Kasumi-1 (cell line): ENCODE measurements at regions not wholly inside any gene's neighbourhood (a gene's known extent, or its start where the extent isn't known, plus 50 kb on each side); places are given as distances from the start of the nearest gene placed in this dataset.
A peak's percentile ranks its signal among the peaks of the same experiment; 100 is the strongest.
"Not testable (repeated sequence)": the region's sequence is repeated elsewhere in the genome, so short reads cannot be mapped to it uniquely, and the experiment has no call there.

Experiments
- DNase-seq, 2 experiments: peaks; one replicate each; lab custom pipeline; 2025; lab: John Stamatoyannopoulos, UW

DNA sequence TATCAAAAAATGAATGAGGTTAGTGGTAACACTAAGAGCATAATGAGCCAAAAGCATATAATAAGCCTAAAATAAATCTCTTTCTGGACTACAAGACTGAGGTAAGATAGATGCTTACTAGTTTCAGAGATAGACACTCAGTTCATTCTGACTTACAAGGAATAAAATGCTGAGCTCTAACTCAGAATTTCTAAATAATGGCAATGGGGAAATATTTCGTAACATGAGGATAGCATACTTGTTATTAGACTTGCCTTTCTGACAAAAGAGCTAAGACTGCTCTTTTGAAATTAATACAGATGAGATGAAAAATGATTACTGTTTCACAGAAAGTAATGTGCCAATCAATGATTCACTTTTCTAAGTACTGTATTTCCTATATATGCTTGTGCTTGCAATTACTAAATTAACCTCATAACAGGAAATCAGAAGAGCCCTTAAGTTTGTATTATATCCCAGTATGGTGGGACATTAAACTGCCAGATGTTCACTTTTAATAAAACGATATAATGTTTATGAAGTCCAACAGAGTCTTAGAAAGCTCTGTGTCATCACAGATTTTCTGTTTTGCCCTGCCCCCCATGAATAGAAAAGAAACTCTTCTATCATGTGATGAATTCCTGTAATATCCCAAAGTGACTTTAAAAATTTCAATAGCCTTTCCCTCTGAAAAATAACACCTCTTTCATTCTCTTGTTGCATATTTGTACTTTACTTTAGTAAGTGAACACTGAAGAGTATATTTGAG lies 2771.0 kb upstream of the PCDH20 start:
- no peak for DNase-seq

DNA sequence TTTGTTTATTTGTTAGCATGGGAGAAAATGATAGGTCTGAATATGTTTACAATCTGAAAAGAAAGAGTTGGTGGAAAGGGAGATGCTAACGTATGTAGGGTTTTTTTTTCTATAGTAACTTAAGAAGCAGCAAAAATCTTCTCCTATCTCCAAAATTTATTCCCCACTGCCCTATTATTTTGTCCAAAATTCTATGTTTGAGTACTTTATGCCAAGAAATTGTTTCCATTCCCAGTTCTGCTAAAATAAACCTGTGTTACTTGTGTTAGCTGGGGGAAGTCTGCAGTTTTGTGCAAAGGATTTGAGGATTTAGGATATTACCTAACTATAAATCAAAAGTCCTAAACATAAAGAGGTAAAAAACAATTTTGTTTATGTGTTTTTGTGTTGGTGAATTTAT lies 2770.4 kb upstream of the PCDH20 start:
- no peak for DNase-seq

DNA sequence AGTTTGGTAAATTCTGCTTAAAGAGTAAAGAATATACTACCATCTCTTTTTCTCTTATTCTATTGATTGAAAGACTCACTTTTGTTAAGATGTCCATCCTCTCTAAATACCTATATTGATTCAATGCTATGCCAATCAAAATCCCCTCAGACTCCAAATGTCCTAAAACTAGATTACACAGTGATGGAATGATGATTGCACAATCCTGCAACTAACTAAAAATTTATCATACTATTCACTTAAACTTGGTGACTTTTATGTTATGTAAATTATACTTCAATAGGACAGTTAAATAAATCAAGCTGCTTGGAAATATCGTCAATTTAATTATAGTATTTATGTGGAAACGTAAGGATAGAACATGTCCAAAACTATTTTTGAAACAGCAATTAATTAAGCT lies 2765.1 kb upstream of the PCDH20 start:
- DNase-seq = no peak

DNA sequence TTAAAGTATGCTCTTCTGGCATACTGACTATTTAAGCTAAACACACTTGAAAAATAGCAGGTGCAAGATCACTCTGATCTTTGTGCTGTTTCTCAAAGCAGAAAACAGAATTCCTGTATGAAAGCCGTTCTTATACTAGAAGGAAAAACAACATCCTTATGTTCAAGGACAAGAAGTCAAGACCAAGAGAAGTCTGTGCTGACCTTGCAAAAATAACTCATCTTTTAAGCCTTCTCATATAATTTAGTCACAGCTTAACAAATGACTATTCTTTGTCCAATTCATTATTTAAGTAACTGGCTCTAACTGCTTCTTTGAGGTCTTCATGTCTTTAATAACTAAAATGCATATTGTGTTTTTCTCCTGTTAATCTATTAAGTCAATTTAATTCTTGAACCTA lies 2750.2 kb upstream of the PCDH20 start:
- no peak for DNase-seq

DNA sequence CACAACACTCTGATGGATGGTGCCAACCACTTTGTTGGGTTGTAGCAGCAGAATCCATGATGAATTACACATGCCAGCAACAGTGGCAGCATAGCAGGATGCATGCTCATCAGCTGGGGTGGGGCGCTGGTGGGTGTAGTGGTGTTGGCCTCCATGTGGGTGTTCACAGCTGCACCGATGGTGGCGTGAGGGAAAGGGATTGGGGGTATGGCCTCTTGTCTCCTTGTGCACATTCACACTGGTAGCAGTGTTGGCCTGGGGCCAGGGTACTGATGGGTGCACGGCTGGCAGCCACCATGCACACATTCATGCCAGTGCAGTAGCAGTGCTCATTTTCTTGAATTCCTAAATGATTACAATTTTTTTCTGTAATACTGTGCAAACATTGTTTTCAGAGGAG lies 2748.8 kb upstream of the PCDH20 start:
- no peak for DNase-seq

DNA sequence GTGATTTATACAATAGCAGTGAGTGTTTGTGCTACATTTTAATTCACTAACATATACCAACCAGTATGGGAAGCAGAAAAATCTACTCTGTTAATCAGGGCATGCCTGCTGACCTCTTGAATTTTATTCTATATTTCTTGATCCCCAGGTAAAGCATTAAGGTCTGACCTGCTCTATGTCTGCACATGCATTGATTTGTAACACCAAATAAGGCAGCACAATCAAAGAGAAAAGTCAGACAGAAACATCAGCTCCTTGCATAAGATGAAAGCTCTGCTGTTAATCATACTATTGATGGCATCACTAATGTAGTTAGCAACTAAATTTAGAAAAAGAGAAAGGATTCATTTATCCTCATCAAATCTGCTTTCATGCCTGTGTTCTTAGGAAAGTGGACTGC lies 2744.8 kb upstream of the PCDH20 start:
- DNase-seq = no peak

DNA sequence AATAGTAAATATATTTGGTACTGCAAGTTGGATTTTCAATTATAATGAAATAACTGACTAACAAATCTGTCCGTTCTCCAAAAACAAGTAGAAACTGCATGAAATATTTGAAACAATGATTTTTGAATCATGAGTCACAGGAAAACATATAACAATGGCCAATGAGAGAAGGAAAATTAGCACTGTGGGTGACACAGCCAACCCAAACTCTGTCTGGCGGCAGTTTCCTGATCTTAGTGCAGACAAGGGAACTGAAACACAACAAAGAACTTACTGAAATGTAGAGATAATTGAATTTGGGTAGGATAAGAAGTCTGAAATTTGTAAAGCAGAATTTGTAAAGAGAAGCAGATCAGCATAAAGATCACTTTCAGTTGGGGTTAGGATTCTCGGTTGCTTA lies 2743.3 kb upstream of the PCDH20 start:
- no peak for DNase-seq

DNA sequence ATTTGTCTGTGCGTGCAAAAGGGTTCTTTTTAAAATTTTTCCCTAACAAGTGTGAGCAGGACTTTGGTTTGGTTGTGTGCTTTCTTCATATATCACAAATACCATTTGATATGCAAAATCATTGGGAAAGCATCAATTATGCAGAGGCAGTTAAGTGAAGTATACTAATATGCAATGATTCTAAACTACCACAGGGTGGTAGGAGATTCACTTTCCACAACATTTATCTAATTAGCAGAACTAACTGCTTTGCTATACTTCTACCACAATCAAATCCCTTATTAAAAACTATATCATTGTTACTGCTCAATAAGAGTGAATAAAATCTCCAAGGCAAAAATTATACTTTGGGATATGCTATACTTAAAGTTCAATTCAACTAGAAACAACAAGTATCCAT lies 2738.9 kb upstream of the PCDH20 start:
- peak; percentile 40 to 43 for DNase-seq

DNA sequence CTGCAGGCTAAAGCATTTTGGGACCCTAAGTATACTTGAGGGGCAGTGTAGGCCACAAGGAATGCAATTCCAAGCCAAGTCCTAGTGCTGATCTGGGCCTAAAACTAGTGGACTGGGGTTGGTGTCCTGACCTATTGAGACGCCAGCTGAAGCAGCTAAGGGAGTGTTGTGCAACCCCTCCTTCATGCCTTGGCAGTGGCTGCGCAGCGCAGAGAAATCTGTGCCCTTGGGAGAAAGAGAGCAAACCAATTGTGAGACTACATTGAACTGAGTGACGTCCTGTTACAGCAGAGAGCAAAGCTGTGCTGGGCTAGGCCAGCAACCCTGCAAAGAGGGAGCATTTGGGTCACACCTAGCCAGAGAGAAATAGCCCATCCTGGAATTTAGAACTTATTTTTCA lies 2715.0 kb upstream of the PCDH20 start:
- no peak for DNase-seq

DNA sequence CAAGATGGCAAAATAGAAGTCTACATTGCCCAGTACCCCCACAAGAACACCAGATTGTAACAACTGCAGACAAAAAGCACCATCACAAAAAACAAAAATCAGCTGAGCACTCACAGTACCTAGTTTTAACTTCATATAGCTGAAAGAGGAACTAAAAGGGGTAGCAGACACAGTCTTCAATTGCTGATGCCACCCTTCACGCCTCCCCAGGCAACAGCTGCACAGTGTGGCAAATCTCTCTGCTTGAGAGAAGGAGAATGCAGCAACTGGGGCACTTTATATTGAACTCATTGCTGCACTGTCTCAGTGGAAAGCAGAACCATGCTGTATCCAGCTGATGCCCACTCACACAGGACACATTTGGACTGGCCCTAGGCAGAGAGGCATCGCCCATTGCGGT lies 2714.5 kb upstream of the PCDH20 start:
- DNase-seq = peak; percentile 19 to 30

DNA sequence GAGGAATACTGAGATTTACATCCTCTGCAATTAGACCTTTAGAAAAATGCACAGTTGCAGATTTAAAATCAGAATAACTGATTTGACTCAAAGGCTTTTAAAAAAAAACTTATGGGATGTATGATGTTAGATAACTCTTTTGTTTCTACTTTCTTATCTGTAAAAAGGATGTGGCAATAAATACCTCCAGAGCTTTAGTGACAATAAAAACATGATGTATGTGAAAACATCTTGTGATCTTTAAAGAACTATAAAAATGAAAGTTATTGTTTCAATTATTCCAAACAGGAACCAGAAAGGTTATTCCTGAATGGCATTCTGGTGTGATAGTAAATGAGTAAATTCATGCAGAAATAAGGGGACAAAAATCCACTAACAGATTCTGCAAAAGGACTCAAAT lies 2712.2 kb upstream of the PCDH20 start:
- DNase-seq = no peak

DNA sequence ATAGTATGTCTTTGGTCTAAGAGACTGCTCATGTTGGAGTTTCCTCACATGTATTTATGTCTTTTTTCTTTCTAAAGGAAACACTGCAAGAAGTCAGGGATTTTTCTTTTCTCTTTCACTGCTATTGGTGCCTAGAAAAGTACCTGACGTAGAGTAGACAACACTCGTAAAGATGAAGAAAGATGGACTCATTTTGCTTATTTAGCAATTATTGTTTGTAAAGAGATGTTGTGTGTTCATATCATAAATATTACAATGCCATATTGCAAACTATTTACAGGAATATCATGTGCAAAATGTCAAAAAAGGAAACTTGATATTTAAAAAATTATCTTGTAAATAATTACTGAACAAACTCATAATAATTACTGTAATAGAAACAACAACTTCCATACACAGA lies 2711.5 kb upstream of the PCDH20 start:
- no peak for DNase-seq

DNA sequence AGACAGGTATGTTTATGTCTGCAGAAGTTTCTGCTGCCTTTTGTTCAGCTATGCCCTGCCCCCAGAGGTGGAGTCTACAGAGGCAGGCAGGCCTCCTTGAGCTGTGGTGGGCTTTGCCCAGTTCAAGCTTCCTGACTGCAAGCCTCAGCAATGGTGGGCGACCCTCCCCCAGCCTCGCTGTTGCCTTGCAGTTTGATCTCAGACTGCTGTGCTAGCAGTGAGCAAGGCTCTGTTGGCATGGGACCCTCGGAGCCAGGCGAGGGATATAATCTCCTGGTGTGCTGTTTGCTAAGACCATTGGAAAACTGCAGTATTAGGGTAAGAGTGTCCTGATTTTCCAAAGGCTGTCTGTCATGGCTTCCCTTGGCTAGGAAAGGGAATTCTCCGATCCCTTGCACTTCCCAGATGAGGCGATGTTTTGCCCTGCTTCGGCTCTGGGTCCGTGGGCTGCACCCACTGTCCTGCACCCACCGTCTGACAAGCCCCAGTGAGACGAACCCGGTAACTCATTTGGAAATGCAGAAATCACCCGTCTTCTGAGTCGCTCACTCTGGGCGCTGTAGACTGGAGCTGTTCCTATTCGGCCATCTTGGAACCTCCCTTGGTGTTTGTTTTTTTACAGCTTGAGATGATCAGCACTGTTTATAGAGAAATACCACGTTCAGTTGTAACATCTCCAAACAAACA lies 2705.5 kb upstream of the PCDH20 start:
- not testable (repeated sequence) for DNase-seq

DNA sequence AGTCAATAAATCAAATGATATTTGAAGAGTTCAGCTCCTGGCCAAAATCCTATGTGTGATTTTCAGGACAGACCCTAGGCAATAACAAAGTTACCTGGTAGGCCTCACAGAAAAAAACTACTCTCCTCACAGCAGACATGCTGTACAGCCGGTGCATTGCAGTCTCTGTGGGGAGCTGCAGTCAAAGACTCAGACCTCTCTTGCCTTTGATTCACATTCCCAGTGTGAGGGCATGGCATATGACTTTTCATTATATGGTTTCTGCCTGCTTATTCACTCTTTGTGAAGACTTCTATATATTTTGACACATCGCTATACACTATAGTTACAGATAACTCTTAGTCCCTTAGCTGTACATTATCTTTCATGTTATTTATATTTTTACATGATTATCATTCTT lies 2684.3 kb upstream of the PCDH20 start:
- no peak for DNase-seq

DNA sequence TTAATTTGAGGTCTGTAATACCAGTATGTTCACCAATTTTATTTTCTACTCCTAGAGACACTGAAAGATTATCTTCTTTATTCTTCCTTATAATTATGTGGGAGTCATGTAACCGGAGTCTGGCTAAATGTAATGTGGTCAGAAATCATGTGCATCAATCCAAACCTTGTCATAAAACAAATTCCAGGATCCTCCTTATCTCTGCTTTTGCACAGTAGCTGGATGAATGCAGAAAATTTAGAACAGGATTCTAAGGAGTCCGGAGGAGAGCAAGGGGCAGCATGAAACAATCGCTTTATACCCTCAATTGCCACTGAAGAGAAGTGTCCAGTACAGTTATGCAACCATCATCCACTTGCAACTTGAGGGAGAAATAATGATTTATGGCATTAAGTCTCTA lies 2674.7 kb upstream of the PCDH20 start:
- DNase-seq = no peak

DNA sequence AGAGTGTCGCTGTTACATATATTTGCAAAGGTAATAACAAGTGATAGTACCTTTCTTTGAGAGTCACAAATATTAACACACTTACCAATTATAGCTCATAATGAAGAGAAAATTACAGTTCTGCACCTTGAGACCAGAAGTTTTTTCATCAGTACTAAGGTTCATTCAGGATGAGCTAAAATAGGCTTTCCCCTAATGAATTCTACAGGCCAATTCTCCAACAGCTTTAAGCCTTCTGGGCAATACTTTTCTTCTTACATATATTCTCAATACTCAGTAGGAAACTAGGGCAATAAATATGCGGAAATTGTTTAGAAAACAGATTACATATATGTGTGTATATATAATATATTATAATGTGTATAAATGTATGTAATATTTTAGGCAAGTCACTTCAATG lies 2672.8 kb upstream of the PCDH20 start:
- no peak for DNase-seq

DNA sequence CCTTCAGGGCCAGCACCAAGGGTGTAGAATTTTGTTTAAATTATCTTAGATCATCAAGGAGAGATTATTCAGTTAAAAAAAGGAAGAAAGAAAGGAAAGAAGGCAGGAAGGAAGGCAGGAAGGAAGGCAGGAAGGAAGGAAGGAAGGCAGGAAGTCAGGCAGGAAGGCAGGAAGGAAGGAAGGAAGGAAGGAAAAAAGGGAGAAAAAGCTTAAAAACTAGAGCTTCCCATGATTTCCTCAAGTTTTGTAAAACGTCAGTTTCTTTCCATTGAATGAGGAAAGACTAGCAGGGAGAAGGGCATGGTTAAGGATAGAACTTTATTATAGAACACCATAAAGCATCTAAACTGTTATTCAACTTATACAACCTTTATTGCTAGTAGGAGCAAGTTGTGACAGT lies 2672.0 kb upstream of the PCDH20 start:
- no peak for DNase-seq

DNA sequence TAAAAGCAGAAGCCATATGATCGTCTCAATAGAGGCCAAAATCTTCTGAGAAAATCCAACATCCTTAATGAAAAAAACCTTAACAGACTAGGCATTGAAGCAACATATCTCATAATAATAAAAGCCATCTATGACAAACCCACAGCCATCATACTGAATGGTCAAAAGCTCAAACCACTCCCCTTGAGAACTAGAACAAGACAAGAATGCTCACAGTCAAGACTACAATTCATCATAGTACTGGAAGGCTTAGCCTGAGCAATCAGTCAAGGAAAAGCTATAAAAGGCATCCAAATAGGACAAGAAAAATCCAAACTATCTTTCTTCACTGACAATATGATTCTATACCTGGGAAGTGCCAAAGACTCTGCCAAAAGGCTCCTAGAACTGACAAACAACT lies 2668.2 kb upstream of the PCDH20 start:
- no peak for DNase-seq

DNA sequence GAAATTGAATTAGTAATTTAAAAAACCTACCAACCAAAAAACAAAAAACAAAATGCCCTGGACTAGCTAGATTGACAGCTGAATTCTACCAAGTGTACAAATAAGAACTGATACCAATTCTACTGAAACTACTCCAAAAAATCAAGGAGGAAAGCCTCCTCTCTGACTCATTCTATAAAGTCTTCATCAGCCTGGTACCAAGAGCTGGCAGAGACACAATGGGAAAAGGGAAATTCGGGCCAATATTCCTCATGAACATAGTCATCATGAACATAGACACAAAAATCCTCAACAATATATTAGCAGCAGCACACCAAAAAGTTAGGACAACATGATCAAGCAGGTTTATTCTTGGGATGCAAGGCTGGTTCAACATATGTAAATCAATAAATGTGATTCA lies 2667.7 kb upstream of the PCDH20 start:
- no peak for DNase-seq

DNA sequence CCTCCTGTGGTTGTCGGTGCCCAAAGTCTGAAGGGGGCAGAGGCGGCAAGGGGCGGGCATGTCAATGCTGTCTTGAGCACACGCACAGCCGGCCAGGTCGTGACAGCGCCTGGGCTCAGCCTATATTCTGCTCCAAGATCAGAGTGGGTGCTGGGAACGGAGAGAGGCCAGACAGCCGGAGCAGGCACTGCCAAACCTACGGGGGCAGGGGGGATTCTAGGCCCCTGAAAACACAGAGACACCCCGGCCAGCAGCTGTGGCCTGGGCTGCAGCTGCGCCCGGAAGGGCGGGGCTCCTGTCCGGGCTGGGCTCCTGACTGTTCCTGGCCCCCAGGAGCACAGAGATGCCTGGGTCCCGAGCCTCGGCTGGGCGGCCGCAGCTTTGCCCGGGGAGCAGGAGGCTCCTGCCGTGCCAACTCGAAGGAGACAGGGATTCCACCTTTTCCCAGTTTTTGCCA lies 2662.9 kb upstream of the PCDH20 start:
- no peak for DNase-seq

DNA sequence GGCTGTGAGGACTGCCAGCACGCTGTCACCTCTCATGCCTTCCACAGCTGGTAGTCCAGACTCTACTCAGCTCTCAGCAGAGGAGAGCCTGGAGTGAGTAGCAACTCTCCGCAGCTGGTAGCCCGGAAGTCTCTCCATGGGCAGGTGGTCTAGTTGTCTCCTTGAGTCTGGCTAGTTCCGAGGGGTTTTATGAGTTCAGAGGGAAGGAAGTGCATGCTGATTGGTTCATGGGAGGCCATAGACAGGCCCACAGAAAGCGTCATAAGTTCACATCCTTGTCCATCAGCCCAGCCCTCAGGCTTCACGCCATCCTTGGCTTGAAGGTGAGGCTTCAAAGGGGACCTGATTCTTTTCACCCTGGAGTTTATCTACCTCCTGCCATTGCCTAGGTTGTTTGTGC lies 2662.4 kb upstream of the PCDH20 start:
- DNase-seq = no peak

DNA sequence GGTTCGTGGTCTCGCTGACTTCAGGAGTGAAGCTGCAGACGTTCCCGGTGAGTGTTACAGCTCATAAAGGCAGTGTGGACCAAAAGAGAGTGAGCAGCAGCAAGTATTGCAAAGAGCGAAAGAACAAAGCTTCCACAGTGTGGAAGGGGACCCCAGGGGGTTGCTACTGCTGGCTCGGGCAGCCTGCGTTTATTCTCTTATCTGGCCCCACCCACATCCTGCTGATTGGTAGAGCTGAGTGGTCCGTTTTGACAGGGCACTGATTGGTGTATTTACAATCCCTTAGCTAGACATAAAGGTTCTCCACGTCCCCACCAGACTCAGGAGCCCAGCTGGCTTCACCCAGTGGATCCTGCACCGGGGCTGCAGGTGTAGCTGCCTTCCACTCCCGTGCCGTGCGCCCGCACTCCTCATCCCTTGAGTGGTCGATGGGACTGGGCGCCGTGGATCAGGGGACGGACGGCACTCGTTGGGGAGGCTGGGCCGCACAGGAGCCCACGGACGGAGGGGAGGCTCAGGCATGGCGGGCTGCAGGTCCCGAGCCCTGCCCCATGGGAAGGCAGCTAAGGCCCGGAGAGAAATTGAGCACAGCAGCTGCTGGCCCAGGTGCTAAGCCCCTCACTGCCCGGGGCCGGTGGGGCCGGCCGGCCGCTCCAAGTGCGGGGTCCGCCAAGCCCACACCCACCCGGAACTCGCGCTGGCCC lies 2661.6 kb upstream of the PCDH20 start:
- not testable (repeated sequence) for DNase-seq
